GM12875 (cell line): ENCODE measurements at regions not wholly inside any gene's neighbourhood (a gene's known extent, or its start where the extent isn't known, plus 50 kb on each side); places are given as distances from the start of the nearest gene placed in this dataset.

Source experiments
- H3K4me3 ChIP-seq: one replicate; pipeline ENCODE4 v1.5.1; 2011; ENCODE audit warnings: low read depth, low read length, control low read depth
- CTCF ChIP-seq: IDR thresholded peaks from 2 replicates; pipeline ENCODE4 v1.5.1; 2011; ENCODE audit warnings: low read depth, mild to moderate bottlenecking, control low read depth, inconsistent platforms, low read length, moderate library complexity, borderline replicate concordance; ENCODE audit not compliant: insufficient read depth

GRCh38 chr6:169979873-169980432 is 228.5 kb downstream of the ERMARD start:
- H3K4me3 ChIP-seq, result no peak overlapping the region
- TF ChIP-seq CTCF, result no peak

- no peak overlapping the region for H3K4me3 ChIP-seq
- no peak for TF ChIP-seq CTCF
Observed at GRCh38 chr6:169978615-169979161, 227.3 kb downstream of the ERMARD start.

- no peak for TF ChIP-seq CTCF
- H3K4me3 ChIP-seq, result no peak overlapping the region
Observed at GRCh38 chr6:169977434-169978265, 226.2 kb downstream of the ERMARD start.

- no peak for TF ChIP-seq CTCF
- H3K4me3 ChIP-seq, result no peak overlapping the region
Observed at GRCh38 chr6:169976301-169977081, 225.1 kb downstream of the ERMARD start.

GRCh38 chr6:169975701-169976100 is 224.3 kb downstream of the ERMARD start:
- TF ChIP-seq CTCF, result no peak
- H3K4me3 ChIP-seq, result no peak overlapping the region

- TF ChIP-seq CTCF, result no peak
- no peak overlapping the region for H3K4me3 ChIP-seq
Observed at GRCh38 chr6:169975286-169975685, 223.9 kb downstream of the ERMARD start.
